Hepatic stellate cell (primary cell): ENCODE measurements at regions not wholly inside any gene's neighbourhood (a gene's known extent, or its start where the extent isn't known, plus 50 kb on each side); places are given as distances from the start of the nearest gene placed in this dataset.
A peak's percentile ranks its signal among the peaks of the same experiment; 100 is the strongest.

Experiments
- DNase-seq: peaks from one replicate; pipeline ENCODE4 v3.0.0; 2011; ENCODE audit warnings: low spot score

DNA sequence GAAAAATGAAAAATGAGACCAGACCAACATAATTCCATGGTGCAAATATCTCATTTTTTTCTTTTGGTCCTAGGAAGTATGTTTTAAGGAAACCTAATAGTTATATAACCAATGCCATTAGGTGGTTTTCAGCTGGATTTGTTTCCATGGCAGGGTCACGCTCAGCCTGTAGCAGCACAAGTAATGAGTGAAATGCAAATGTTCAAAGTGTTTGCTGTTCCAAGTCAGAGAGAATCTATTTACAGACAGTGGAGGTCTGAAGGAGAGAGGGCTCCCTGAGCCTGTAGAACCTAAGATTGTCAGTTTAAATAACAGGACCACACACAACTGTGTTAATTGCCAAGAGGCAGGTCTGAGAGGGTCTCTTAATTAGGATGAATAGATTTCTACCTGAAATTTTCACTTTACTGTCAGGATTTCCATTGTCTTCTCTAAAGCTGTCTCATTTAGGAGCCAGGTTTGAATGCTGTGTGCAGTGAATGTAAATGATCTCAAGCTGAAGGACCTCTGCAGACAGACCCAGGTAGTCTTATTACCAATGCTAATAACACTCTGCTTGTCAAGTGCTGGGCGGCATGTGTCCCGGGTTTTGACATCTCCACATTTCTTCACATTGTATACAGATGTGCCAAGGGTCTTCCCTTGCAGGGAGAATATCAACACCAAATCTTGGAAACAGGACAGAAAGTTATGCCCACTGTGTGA, 317.3 kb upstream of the NECTIN3 start:
- no peak for DNase-seq

- DNase-seq, result no peak
Measured at GRCh38 chr3:110755345-110755744, 316.3 kb upstream of the NECTIN3 start.

DNA sequence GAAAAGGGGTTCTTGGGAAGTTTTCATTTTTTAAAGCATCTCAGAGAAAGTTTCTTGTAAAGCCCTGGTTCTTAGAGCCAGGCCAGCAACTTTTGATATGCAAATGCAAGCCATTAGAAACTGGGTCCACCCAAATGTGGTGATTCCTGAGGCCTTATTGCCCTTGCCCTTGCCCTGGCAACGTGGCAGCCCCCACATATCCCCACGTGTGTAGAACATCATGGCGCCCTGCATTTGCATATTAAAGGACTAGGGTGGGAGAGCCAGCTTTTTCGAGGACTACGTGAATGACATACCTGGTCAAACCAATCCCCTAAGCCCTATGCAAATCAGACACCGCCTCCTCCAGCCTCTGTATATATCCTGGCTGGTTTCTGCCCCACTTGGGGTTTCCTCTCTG, 314.9 kb upstream of the NECTIN3 start:
- DNase-seq, result no peak

GRCh38 chr3:110758208-110758607, 313.4 kb upstream of the NECTIN3 start:
- no peak for DNase-seq

DNA sequence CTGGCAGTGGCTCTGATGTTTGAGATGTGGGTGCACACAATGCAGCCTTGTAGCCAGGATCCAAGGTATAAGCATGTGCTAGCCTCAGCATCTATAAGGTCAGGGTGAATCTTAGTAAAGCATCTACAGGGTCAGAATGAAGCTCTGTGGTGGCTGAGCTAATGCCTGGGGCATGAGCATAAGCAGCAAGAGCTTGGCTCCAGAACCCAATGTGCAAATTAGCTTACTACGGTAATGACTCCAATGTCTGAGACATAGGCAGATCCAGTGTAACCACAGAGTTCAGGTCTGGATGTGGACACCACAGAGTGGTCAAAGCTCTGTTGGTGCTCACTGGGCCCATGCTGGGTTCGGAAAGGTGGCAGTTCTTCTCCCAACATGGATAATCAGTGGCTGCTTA, 304.5 kb upstream of the NECTIN3 start:
- DNase-seq, result no peak

GRCh38 chr3:110767838-110768237, 303.8 kb upstream of the NECTIN3 start:
- DNase-seq, result no peak

DNA sequence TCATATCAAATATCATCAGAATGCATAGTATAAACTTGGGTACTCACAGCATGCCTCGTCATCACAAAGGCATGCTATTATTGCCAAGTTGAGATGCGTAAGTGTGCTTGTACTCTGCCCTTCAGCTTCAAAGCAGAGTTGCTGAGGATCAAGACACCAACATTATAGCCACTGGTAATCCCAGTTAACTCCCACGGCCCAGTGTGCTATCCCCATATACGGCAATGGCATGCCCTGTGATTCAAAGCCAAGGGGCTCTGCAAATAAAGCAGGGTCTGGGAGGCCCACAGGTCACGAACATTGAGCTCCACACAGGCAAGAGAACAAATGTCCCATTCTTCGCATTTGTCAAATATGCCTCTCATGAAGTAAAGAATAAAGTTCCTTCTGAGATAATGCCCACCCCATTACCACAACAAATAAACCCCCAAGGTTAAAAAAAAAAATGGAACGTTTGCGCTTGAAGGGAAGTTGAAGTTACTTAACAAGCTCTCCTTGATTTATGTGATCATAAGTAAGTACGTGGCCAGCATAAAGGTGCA, 298.1 kb upstream of the NECTIN3 start:
- peak; percentile 2 for DNase-seq

- no peak for DNase-seq
Measured at GRCh38 chr3:110774496-110775265, 296.9 kb upstream of the NECTIN3 start.

- DNase-seq, result no peak
Measured at GRCh38 chr3:110779581-110779980, 292.0 kb upstream of the NECTIN3 start.

- DNase-seq, result no peak
Measured at GRCh38 chr3:110783541-110783940, 288.1 kb upstream of the NECTIN3 start.

GRCh38 chr3:110788794-110789193, 282.8 kb upstream of the NECTIN3 start:
- DNase-seq, result no peak

GRCh38 chr3:110789315-110789714, 282.3 kb upstream of the NECTIN3 start:
- DNase-seq, result peak; percentile 4

DNA sequence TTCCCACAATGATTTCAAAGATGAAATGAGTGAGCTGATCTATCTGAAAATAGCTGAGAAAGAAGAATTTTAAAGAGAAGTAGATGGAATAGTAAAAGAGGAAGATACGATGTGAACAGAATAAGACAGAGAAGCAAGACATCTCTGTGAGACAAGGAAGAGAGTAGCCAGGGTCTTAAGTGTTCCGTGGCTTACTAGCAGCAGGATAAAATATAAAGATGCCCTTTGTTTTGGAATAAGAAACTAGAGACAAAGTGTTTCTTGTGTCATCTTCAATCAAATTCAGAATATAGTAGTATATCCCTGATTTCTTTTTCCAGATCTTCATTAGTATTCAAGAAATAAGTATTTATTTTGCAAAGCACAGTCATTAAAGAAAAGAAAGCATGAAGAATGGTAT, 281.0 kb upstream of the NECTIN3 start:
- no peak for DNase-seq

DNA sequence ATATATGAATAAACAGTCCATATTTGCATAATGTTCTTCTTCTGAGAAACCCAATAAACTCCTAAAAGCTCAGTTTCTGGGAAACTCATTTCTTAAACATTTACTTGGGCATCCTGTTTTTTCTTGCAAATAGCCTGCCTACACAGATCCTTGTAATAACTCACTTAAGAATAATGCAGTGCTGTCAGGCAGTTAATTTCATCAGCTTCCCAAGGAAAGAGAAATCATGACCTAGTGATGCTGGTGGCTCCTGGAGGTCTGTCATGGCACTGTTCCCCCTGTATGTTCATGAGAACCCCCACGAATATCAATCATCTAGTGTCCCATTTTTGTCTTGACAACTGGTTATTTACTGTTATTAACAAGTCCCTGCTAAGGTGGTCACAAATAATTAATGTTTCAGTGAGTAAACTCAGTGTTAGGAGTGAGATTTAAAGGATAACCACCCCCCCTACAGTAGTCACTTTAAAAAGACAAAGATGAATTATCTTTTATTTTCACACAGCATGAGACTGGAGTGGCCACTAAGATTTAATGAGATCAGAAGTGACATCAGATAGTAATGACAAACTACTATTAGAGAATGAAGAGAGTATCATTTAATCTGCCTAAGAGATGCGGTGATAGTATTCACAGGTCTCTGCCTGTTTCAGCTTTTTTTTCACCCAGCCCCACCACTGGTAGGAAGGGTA, 279.5 kb upstream of the NECTIN3 start:
- no peak for DNase-seq

GRCh38 chr3:110793611-110794010, 278.0 kb upstream of the NECTIN3 start:
- DNase-seq, result no peak

DNA sequence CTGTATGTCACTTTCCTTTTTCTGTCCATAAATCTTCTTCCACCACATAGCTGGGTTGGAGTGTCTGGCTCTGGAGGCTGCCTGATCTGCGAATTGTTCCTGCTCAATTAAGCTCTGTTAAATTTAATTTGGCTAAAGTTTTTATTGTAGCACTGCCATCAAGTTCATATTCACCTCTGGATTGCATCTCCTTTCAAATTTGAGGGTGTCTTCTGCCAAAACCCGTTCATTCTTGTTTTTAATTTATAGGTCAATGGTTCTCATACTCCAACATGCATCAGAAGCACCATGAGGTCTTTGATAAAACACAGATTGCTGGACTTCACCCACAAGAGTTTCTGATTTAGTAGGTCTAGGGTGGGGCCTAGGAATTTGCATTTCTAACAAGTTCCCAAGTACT, 276.5 kb upstream of the NECTIN3 start:
- no peak for DNase-seq

- DNase-seq, result no peak
Measured at GRCh38 chr3:110799271-110799670, 272.3 kb upstream of the NECTIN3 start.

DNA sequence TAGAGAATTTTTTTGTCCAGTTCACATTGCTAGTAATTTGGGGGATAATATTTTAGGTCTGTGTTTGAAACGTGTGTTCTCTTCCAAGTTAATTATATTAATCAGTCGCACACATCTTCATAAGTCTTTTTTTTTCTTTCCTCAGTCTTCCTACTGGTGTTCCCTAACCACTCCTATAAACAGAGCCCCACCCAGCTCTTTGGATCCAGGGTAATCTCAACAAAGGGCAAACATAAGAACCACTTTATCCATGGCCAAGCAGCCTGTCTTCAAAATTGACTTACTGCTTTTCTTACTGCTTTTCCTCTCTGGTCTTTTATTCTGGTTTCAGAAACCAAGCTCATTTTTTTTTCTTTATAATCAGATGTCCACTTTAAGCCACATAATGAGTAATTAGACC, 266.8 kb upstream of the NECTIN3 start:
- no peak for DNase-seq

GRCh38 chr3:110806924-110807323, 264.7 kb upstream of the NECTIN3 start:
- DNase-seq, result no peak

GRCh38 chr3:110808630-110809029, 263.0 kb upstream of the NECTIN3 start:
- no peak for DNase-seq

DNA sequence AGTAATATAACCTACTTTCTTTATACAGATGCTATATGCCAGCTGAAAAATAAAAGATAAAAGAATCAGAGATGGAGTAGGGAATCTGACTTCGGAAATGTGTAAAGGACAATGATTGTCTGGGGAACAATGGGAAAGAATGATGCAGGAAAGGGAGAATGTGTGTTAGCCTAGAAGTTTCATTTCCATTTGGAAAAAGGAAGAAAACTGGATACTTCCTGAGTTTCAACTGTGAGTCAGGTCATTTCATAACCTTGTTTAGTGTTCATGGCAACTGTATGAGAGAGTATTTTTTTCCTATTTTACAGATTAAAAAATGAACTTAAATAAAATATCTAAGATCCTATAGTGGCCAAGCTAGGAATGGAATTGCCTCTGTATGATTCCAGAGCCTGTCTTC, 261.3 kb upstream of the NECTIN3 start:
- no peak for DNase-seq

DNA sequence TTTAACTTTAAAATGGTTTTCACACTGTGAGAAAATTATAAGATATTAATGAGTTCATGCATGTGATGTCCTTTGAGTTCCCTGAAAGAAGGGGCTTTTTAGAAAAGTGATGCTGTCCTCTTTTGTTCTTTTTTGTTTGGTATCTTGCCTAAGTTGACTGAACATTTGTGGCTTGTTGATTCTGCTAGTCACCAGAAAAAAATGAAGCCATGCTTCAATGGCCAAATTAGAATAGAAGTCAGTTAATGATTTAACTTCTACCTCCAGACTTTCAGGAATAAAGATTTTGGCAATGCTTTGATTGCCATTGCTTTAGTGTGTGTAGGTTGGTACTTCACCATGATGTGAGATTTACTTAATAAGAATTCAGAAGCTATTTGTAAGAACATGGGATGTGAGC, 260.6 kb upstream of the NECTIN3 start:
- no peak for DNase-seq

DNA sequence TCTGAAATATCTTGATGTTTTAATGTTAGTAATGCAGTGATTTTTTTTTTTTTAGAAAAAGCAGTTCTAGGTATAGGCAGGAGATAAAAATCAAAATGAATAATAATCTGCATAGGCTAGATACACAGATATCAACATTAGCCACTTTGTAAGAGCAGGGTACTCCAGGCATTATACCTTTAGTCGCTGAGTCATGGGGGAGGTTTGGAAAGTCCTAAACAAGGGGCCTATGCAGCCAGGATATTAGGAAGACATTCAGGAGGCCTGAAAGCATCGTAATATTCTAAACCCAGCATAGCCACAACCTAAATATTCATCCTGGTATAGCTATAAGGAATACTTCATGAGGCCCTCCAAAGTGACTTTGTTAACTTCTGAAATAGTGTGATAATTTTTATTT, 258.1 kb upstream of the NECTIN3 start:
- no peak for DNase-seq
